ENCODE measurements at regions not wholly inside any gene's neighbourhood (a gene's known extent, or its start where the extent isn't known, plus 50 kb on each side); places are given as distances from the start of the nearest gene placed in this dataset.

DNA sequence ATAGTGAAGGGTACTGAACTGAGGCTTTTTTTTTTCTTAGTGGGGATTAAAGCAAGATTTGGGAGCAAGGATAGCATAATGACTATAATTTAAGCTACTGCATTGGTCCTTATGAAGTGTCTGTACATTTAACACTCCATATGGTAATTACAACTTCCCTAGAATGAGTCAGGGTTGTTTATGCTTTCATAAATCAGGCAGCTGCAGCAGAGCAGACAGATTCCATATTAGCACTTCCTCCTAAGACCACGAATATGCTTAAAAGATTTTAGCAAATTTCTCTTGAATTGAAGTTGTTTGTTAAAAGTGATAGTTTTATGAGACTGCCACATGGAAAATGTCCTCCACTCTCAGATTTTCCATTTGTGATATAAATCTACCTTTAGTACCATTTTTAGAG is 401.1 kb upstream of the SPRY2 start:
- ChIA-PET CTCF (ENCODE audit: unreplicated experiment) (no interaction called here), POLR2A (no interaction called here)
- H3K27ac ChIP-seq (ENCODE audit: low read depth, low read length, poor library complexity, severe bottlenecking), result no peak overlapping the region
- TF ChIP-seq, protein P1, sequence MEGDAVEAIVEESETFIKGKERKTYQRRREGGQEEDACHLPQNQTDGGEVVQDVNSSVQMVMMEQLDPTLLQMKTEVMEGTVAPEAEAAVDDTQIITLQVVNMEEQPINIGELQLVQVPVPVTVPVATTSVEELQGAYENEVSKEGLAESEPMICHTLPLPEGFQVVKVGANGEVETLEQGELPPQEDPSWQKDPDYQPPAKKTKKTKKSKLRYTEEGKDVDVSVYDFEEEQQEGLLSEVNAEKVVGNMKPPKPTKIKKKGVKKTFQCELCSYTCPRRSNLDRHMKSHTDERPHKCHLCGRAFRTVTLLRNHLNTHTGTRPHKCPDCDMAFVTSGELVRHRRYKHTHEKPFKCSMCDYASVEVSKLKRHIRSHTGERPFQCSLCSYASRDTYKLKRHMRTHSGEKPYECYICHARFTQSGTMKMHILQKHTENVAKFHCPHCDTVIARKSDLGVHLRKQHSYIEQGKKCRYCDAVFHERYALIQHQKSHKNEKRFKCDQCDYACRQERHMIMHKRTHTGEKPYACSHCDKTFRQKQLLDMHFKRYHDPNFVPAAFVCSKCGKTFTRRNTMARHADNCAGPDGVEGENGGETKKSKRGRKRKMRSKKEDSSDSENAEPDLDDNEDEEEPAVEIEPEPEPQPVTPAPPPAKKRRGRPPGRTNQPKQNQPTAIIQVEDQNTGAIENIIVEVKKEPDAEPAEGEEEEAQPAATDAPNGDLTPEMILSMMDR (conservative IDR thresholded peaks at IDR 0.05; ENCODE audit: low read length), result no peak
- TF ChIP-seq EZH2phosphoT487 (IDR thresholded peaks at IDR 0.05; ENCODE audit: borderline replicate concordance, low read depth, low read length), result no peak
- intact Hi-C loops (cut with micrococcal nuclease; ENCODE audit: unreplicated experiment), result no loop called here
- H3K79me2 ChIP-seq (ENCODE audit: insufficient read depth, low read depth, low read length), result no peaks in the 10 kb centered on the region
- H3K4me1 ChIP-seq (ENCODE audit: insufficient read depth, low read length, poor library complexity, severe bottlenecking), result no peaks in the 10 kb centered on the region
- no peaks in the 10 kb centered on the region for H3K9me2 ChIP-seq (ENCODE audit: insufficient read depth, low read length)
- no peak overlapping the region for H3K4me3 ChIP-seq (ENCODE audit: low read depth, low read length, poor library complexity, severe bottlenecking)
- no peak overlapping the region for H2AFZ ChIP-seq (ENCODE audit: low read length)
- H3K9me3 ChIP-seq (ENCODE audit: low read length), result no peaks in the 10 kb centered on the region
- BruUV-seq (replicated peaks), result no TSS peak
- no peak overlapping the region for H3K4me2 ChIP-seq (ENCODE audit: low read length)
- no peaks in the 10 kb centered on the region for H4K20me1 ChIP-seq (ENCODE audit: insufficient read depth, low read length)
- DNase-seq (ENCODE audit: low spot score), result no peak
- no peaks in the 10 kb centered on the region for H3K36me3 ChIP-seq (ENCODE audit: insufficient read depth, low read length)

DNA sequence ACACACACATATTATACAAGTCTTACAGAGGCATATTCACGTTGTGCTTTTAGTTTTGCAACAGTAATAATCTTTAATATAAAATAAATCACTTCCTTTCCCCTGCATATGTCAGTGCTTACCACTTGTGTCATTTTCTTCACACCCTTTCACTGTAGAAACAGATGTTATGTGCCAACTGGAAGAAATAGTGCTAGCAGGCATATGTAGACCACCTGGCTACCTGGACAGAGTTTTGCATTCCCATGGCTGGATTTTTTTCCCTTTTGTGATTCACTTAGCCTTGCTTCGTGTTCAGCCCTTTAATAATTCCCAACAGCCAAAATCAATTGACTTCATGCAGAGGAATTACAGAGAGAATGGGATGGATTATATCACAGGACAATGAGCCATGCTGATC is 399.1 kb upstream of the SPRY2 start:
- ChIA-PET CTCF (ENCODE audit: unreplicated experiment) (no interaction called here), POLR2A (interaction anchor here (0.6 to 1.2 kb wide), 2 partner anchors 10 to 582 kb away, joined by 3 to 6 read pairs; no protein-coding TSS in a partner anchor)
- H3K9me2 ChIP-seq (ENCODE audit: insufficient read depth, low read length), result no peaks in the 10 kb centered on the region
- no peaks in the 10 kb centered on the region for H3K9me3 ChIP-seq (ENCODE audit: low read length)
- H3K79me2 ChIP-seq (ENCODE audit: insufficient read depth, low read depth, low read length), result no peaks in the 10 kb centered on the region
- DNase-seq (ENCODE audit: low spot score), result no peak
- H3K4me2 ChIP-seq (ENCODE audit: low read length), result no peak overlapping the region
- no peaks in the 10 kb centered on the region for H3K36me3 ChIP-seq (ENCODE audit: insufficient read depth, low read length)
- no peak overlapping the region for H2AFZ ChIP-seq (ENCODE audit: low read length)
- no TSS peak for BruUV-seq (replicated peaks)
- no peak for TF ChIP-seq EZH2phosphoT487 (IDR thresholded peaks at IDR 0.05; ENCODE audit: borderline replicate concordance, low read depth, low read length)
- TF ChIP-seq, protein P1 (conservative IDR thresholded peaks at IDR 0.05; ENCODE audit: low read length), result no peak
- H3K4me1 ChIP-seq (ENCODE audit: insufficient read depth, low read length, poor library complexity, severe bottlenecking), result no peaks in the 10 kb centered on the region
- H3K4me3 ChIP-seq (ENCODE audit: low read depth, low read length, poor library complexity, severe bottlenecking), result no peak overlapping the region
- no peak overlapping the region for H3K27ac ChIP-seq (ENCODE audit: low read depth, low read length, poor library complexity, severe bottlenecking)
- H4K20me1 ChIP-seq (ENCODE audit: insufficient read depth, low read length), result no peaks in the 10 kb centered on the region
- intact Hi-C loops (cut with micrococcal nuclease; ENCODE audit: unreplicated experiment), result no loop called here

DNA sequence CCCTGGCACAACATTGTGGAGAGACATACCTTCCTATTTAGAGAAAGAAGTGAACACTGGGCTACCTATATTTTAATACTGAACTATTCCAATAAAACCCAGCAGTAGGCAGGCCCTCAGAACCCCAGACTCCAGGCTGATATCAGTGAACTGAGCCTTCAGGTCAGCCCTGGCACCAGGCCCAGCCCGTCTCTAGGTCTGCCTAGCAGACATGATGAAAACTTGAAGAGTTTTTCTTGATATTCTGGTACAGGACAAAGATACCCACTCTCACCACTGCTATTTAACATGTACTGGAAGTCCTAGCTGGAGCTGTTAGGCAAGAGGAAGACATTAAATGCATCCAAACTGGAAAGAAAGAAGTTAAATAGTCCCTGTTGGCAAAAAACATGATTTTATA is 396.6 kb upstream of the SPRY2 start:
- no peak overlapping the region for H3K4me2 ChIP-seq (ENCODE audit: low read length)
- H3K9me2 ChIP-seq (ENCODE audit: insufficient read depth, low read length), result no peaks in the 10 kb centered on the region
- no TSS peak for BruUV-seq (replicated peaks)
- intact Hi-C loops (cut with micrococcal nuclease; ENCODE audit: unreplicated experiment), result no loop called here
- H3K9me3 ChIP-seq (ENCODE audit: low read length), result no peaks in the 10 kb centered on the region
- H4K20me1 ChIP-seq (ENCODE audit: insufficient read depth, low read length), result no peaks in the 10 kb centered on the region
- H3K27ac ChIP-seq (ENCODE audit: low read depth, low read length, poor library complexity, severe bottlenecking), result no peak overlapping the region
- H3K79me2 ChIP-seq (ENCODE audit: insufficient read depth, low read depth, low read length), result no peaks in the 10 kb centered on the region
- H2AFZ ChIP-seq (ENCODE audit: low read length), result no peak overlapping the region
- ChIA-PET POLR2A (no interaction called here), CTCF (ENCODE audit: unreplicated experiment) (no interaction called here)
- DNase-seq (ENCODE audit: low spot score), result no peak
- no peaks in the 10 kb centered on the region for H3K36me3 ChIP-seq (ENCODE audit: insufficient read depth, low read length)
- no peak overlapping the region for H3K4me3 ChIP-seq (ENCODE audit: low read depth, low read length, poor library complexity, severe bottlenecking)
- no peak for TF ChIP-seq EZH2phosphoT487 (IDR thresholded peaks at IDR 0.05; ENCODE audit: borderline replicate concordance, low read depth, low read length)
- TF ChIP-seq, protein P1 (conservative IDR thresholded peaks at IDR 0.05; ENCODE audit: low read length), result no peak
- no peaks in the 10 kb centered on the region for H3K4me1 ChIP-seq (ENCODE audit: insufficient read depth, low read length, poor library complexity, severe bottlenecking)
